Stimulated activated memory B cell treated with anti-CD40 and anti-IgM and Interleukin-4, amounts not matched to agents 10 μg/mL and 1 μg/mL and 100 μg/mL, for 72 hours (primary cell): ENCODE measurements at regions not wholly inside any gene's neighbourhood (a gene's known extent, or its start where the extent isn't known, plus 50 kb on each side); places are given as distances from the start of the nearest gene placed in this dataset.

Experiments
- ATAC-seq: fragments of 150-1000 bp; cut with Tn5 transposase; 2 replicates; pipeline ENCODE4 v1.10.0; 2021
- H3K27ac Mint-ChIP-seq: one replicate; pipeline ENCODE4 v1.8.0; 2022; ENCODE audit warnings: mild to moderate bottlenecking, mixed read lengths
- H3K27me3 Mint-ChIP-seq: one replicate; pipeline ENCODE4 v1.8.0; 2022; ENCODE audit warnings: mixed read lengths
- H3K36me3 Mint-ChIP-seq: one replicate; pipeline ENCODE4 v1.8.0; 2022; ENCODE audit warnings: mixed read lengths
- H3K4me1 Mint-ChIP-seq: one replicate; pipeline ENCODE4 v1.8.0; 2022; ENCODE audit warnings: mixed read lengths
- H3K4me3 Mint-ChIP-seq: one replicate; pipeline ENCODE4 v1.8.0; 2022; ENCODE audit warnings: mild to moderate bottlenecking, moderate library complexity, mixed read lengths
- H3K9me3 Mint-ChIP-seq: one replicate; pipeline ENCODE4 v1.8.0; 2022; ENCODE audit warnings: mixed read lengths

DNA sequence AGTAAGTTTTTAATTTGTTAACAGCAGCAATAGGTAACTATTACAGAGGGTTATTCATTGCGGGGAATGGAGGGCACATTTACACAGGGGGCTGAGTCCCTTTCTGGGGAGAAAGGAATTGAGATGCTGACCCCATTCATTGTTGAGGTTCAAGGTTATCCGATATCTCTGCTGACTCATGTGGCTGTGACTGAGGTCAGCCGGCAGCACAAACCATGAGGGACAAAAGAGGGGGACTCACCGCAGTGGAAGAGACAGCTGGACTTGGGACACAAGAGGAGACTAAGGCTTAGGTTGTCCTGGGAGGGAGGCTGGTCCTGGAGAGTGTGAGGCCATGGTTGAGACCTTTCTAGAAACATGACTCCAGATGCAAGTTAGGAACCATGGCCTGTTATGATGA, 119.1 kb upstream of the XYLT1 start:
- Mint-ChIP-seq H3K27me3 (peaks cover 15% of the 10 kb centered on the region), H3K36me3 (peaks cover 5% of the 10 kb centered on the region), H3K4me3 (no peak overlapping the region), H3K4me1 (no peaks in the 10 kb centered on the region), H3K9me3 (peaks cover 10% of the 10 kb centered on the region), H3K27ac (no peak overlapping the region)
- no peak for ATAC-seq

DNA sequence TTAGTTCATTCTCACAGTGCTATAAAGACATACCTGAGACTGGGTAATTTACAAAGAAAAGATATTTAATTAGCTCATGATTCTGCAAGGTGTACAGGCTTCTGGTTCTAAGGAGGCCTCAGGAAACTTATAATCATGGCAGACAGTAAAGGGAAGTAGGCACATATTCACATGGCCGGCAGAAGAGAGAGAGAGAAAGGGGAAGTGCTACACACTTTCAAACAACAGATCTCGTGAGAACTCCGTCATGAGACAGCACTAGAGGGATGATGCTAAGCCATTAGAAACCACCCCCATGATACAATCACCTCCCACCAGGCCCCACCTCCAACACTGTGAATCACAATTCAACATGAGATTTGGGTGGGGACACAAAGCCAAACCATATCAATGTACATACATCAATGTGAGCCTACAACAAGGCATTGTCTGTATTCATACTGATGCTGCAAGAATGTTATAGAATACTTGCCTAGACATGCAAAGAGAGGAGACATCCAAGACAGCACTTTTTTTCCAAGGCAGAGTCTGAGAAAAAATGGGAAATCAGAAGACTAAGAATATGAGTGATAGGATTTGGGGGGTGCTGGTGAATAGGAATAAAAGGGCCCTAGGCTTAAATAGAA, 114.8 kb upstream of the XYLT1 start:
- H3K4me1 Mint-ChIP-seq: no peaks in the 10 kb centered on the region
- H3K4me3 Mint-ChIP-seq: no peak overlapping the region
- no peak overlapping the region for H3K27ac Mint-ChIP-seq
- H3K9me3 Mint-ChIP-seq: peaks cover 18% of the 10 kb centered on the region
- ATAC-seq: no peak
- peaks cover 5% of the 10 kb centered on the region for H3K36me3 Mint-ChIP-seq
- H3K27me3 Mint-ChIP-seq: peaks cover 20% of the 10 kb centered on the region

DNA sequence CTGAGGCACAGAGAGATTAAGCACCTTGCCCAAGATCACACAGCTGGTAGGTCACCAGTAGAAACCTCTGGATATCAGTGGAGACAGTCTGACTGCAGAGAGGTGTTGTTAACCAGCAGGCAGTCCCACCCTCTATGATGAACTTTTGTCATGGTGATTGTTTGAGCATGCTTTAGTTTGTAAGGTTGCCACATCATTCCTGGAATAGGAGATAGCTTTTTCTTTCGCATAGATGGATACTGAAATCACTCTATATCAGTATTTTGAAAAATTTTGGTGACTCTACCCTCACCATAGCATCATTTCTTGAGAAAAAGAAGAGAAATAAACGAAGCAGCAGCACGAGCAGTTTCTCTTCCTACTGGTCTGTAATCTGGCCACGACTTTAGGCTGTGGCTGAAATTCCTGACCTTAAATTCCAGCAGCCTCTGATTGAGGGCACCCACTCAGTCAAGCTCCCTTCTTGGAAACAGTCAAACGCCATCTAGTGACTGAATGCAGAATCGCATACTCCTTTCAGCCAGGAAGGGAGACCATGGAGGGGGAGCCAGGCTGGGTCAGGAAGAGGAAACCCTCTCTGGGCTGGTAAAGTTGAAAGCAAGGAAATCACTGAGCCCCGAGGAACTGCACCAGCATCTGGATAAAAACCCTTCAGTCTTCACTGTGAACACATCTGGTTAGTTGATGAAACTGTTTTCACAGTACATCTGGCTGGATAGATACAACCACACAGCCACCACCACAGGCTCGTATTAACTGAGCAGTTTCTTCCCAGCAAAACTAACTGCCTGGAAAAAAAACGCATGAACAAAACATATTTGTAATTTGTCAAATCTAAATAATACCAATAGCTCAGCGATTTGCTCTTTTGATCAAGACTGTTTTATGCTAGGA, 108.5 kb upstream of the XYLT1 start:
- peak overlapping the region; percentile 30 for H3K27ac Mint-ChIP-seq
- peak; percentile 67 for ATAC-seq
- H3K4me3 Mint-ChIP-seq: no peak overlapping the region
- peaks cover 7% of the 10 kb centered on the region for H3K9me3 Mint-ChIP-seq
- H3K36me3 Mint-ChIP-seq: no peaks in the 10 kb centered on the region
- peaks cover 6% of the 10 kb centered on the region for H3K4me1 Mint-ChIP-seq
- H3K27me3 Mint-ChIP-seq: peaks cover 8% of the 10 kb centered on the region

DNA sequence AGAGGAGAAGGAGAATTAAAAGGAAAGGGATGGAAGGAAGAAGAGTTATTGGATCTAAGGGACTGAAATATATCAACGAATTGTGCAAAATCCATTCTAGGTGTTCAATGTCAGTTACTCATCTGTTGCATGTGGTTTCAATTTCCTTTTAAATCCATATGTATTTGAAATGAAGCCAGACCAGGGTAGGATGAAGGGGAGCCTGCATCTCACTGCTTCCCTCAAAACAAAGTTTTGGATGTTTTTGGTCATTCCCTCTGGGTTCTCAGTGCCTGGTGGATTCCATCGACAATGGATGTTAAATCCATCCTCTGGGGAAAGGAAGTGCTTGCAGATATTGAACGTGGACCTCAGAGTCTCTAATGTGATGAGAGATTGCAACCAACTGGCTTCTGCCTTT, 103.5 kb upstream of the XYLT1 start:
- H3K27ac Mint-ChIP-seq: no peak overlapping the region
- H3K36me3 Mint-ChIP-seq: no peaks in the 10 kb centered on the region

DNA sequence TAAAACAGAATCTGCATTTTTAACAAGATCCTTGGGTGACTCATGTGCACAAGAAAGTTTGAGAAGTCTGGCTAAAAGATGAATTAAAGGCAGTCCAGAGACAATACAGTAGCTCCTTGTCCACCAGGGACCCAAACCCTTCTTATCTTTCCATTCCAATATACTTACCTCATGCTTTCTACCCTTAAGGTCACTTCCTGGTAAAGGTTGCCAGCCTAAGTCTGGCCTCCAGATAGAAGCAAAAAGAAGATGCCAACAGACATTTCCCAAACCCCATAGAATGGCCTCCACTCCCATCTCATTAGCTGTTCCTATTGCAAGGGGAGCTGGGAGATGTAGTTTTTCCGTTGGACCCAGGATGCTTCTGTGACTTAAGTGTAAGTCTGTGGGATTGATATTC, 101.4 kb upstream of the XYLT1 start:
- Mint-ChIP-seq H3K36me3 (no peaks in the 10 kb centered on the region), H3K9me3 (no peaks in the 10 kb centered on the region), H3K4me1 (no peaks in the 10 kb centered on the region), H3K27me3 (no peaks in the 10 kb centered on the region), H3K27ac (no peak overlapping the region), H3K4me3 (no peak overlapping the region)
- ATAC-seq: no peak

More for the DNA sequence above, 103.5 kb upstream of the XYLT1 start:
- H3K4me3 Mint-ChIP-seq: no peak overlapping the region
- H3K27me3 Mint-ChIP-seq: no peaks in the 10 kb centered on the region
- H3K4me1 Mint-ChIP-seq: peaks cover 2% of the 10 kb centered on the region
- no peak for ATAC-seq
- no peaks in the 10 kb centered on the region for H3K9me3 Mint-ChIP-seq

DNA sequence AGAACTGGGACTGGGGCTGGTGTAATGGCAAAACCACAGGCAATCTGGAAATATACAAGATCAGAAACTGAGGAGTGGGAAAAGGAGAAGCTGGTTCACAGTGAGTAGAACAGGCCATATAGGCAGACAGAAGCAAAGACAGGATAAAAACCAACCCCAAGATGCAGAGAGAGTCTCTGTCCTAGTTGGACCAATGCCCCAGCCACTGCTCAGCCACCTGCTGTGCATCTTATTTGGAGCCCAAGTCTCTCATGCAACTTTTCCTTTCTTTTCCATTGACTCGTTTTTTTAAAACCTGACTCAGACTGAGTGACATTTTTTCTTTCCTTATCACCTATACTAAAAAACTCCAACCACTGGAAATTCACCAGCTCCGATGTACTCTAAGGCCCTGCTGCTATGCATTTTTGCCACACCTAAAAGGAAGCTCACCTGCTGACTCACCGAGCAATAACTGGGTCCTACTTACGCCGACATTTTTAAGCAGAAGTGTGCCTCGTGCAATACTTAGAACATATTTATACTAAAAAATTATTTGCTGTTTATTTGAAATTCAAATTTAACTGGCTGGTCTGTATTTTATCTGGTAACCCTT, 100.8 kb upstream of the XYLT1 start:
- Mint-ChIP-seq H3K4me3 (no peak overlapping the region), H3K27ac (no peak overlapping the region), H3K9me3 (no peaks in the 10 kb centered on the region), H3K36me3 (no peaks in the 10 kb centered on the region), H3K27me3 (peaks cover 3% of the 10 kb centered on the region), H3K4me1 (no peaks in the 10 kb centered on the region)
- ATAC-seq: no peak

DNA sequence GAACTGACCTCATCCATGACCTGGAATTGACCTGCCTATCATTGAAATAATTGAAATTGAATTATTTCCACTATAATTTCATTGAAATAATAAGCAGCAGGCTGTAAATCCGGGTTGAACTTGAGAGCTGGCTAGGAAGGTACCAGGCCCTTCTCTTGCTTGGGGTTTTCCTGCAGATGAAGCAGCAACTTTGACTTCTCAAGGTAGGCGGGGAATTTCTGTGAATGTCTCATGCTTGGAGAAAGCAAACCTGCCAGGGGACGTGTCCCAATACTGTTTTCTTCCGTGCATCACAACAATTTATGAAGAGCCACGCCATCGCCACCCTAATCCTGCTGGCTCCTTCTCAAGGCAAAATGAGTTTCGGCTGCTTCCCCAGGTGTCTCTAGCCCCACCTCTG, 97.5 kb upstream of the XYLT1 start:
- H3K4me3 Mint-ChIP-seq: no peak overlapping the region
- H3K4me1 Mint-ChIP-seq: no peaks in the 10 kb centered on the region
- H3K27me3 Mint-ChIP-seq: peaks cover 20% of the 10 kb centered on the region
- H3K36me3 Mint-ChIP-seq: no peaks in the 10 kb centered on the region
- no peak for ATAC-seq
- no peaks in the 10 kb centered on the region for H3K9me3 Mint-ChIP-seq
- H3K27ac Mint-ChIP-seq: no peak overlapping the region

DNA sequence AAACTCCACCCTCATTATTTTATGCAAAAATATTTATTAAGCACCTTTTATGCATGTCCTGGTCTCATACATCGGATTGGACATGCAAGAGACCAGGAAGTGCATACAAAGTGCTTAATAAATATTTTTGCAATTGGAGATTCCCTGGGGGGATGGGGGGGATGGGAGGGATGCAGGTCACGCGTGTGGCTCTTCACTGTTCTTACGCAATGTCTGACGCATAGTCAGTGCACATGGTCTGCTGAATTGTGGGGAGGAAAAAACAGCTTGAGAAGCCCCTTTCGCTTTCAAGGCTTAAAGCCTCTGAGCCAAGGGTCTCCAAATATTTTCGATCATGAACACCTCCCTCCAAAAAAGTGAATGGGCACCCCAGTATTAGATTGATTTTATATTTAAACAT, 96.7 kb upstream of the XYLT1 start:
- no peak for ATAC-seq
- peaks cover 28% of the 10 kb centered on the region for H3K27me3 Mint-ChIP-seq
- H3K9me3 Mint-ChIP-seq: no peaks in the 10 kb centered on the region
- no peak overlapping the region for H3K4me3 Mint-ChIP-seq
- no peak overlapping the region for H3K27ac Mint-ChIP-seq
- no peaks in the 10 kb centered on the region for H3K36me3 Mint-ChIP-seq
- H3K4me1 Mint-ChIP-seq: no peaks in the 10 kb centered on the region

DNA sequence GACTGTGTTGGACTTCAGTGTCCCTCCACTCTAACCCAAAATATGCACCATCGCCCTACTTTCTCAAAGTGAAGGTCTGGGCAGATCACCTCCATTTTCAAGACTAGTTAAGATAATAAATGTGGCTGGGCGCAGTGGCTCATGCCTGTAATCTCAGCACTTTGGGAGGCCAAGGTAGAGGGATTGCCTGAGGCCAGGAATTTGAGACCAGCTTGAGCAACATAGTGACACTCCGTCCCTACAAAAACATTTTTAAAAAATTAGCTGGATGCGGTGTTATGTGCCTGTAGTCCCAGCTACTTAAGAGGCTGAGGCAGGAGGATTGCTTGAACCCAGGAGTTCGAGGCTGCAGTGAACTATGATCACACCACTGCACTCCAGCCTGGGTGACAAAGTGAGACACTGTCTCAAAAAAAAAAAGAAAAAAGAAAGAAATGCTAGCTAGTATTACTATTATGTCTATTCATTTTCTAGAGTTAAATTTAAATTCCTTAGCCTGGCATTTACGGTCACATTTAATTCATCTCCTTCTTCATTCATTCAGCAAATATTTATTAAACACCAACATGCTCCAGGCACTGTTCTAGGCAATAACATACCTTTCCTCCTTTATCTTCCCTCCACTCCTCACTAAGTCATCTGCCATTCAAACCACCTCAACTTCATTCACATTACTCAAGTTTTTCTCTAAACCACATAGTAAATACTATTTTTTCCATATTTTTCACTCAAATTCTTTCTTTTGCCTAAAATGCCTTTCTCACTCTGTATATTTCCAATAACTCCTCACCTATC, 96.1 kb upstream of the XYLT1 start:
- H3K27me3 Mint-ChIP-seq: peaks cover 33% of the 10 kb centered on the region
- no peak overlapping the region for H3K4me3 Mint-ChIP-seq
- H3K4me1 Mint-ChIP-seq: no peaks in the 10 kb centered on the region
- no peaks in the 10 kb centered on the region for H3K36me3 Mint-ChIP-seq
- ATAC-seq: no peak
- H3K9me3 Mint-ChIP-seq: no peaks in the 10 kb centered on the region
- H3K27ac Mint-ChIP-seq: no peak overlapping the region

DNA sequence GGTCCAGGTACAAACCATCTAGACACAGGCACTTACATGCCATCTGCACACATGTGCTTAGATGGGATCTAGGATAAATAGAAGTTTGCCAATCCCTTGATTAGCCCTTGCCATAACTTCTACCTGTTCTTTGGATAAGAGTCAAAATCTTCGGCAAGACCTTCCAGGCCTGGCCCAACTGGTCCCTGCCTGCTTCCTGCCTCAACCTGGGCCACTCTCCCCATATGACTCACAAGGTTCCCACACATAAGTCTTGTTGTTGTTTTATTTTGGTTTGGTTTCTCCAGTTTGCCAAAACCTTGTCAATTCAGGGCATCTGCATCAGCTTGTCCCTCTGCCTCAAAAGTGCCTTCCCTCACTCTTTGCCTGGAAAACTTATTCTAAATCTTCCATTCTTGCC, 95.3 kb upstream of the XYLT1 start:
- no peaks in the 10 kb centered on the region for H3K36me3 Mint-ChIP-seq
- peaks cover 41% of the 10 kb centered on the region for H3K27me3 Mint-ChIP-seq
- ATAC-seq: no peak
- H3K9me3 Mint-ChIP-seq: no peaks in the 10 kb centered on the region
- H3K4me1 Mint-ChIP-seq: no peaks in the 10 kb centered on the region
- no peak overlapping the region for H3K4me3 Mint-ChIP-seq
- no peak overlapping the region for H3K27ac Mint-ChIP-seq

DNA sequence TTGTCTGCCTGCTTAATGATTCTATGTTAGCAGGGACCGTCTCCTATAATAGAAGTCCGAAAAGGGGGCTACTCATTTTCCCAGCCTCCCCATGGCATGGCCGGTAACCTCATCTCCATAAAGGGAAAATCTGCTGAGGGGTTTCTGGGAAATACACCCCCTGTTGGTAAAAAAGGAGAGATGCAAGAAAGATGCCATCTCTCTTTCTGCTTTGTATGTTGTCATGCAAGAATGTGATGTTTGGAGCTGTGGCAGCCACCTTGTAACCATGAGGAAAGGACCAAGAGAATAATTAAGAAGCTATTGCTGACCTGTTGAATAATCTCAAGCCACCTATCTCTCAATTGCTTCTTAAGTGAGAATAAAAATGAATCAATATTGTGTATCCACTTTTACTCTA, 94.8 kb upstream of the XYLT1 start:
- H3K9me3 Mint-ChIP-seq: no peaks in the 10 kb centered on the region
- no peak for ATAC-seq
- H3K27ac Mint-ChIP-seq: no peak overlapping the region
- peaks cover 43% of the 10 kb centered on the region for H3K27me3 Mint-ChIP-seq
- H3K36me3 Mint-ChIP-seq: no peaks in the 10 kb centered on the region
- H3K4me3 Mint-ChIP-seq: no peak overlapping the region
- no peaks in the 10 kb centered on the region for H3K4me1 Mint-ChIP-seq

DNA sequence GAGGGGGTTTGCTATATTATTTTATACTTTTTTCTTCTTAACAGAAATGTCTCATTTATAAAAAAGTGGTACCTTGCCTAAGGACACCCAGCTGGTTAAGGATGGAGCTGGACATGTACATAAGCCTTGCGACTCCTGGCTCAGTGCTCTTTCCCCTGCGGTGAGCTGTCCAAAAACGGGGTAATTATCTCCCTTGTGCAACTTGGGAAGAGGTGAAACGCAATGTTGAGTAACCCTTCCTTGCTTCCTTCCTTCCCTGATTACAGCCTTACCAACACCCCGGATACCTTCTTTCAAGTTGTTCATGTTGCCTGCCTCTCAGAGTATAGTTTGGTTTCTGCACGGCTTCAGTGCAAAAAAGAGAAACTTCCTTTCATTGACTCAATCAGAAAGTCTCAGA, 94.1 kb upstream of the XYLT1 start:
- peaks cover 51% of the 10 kb centered on the region for H3K27me3 Mint-ChIP-seq
- H3K27ac Mint-ChIP-seq: no peak overlapping the region
- H3K4me3 Mint-ChIP-seq: no peak overlapping the region
- no peaks in the 10 kb centered on the region for H3K36me3 Mint-ChIP-seq
- no peaks in the 10 kb centered on the region for H3K4me1 Mint-ChIP-seq
- H3K9me3 Mint-ChIP-seq: no peaks in the 10 kb centered on the region
- ATAC-seq: no peak

DNA sequence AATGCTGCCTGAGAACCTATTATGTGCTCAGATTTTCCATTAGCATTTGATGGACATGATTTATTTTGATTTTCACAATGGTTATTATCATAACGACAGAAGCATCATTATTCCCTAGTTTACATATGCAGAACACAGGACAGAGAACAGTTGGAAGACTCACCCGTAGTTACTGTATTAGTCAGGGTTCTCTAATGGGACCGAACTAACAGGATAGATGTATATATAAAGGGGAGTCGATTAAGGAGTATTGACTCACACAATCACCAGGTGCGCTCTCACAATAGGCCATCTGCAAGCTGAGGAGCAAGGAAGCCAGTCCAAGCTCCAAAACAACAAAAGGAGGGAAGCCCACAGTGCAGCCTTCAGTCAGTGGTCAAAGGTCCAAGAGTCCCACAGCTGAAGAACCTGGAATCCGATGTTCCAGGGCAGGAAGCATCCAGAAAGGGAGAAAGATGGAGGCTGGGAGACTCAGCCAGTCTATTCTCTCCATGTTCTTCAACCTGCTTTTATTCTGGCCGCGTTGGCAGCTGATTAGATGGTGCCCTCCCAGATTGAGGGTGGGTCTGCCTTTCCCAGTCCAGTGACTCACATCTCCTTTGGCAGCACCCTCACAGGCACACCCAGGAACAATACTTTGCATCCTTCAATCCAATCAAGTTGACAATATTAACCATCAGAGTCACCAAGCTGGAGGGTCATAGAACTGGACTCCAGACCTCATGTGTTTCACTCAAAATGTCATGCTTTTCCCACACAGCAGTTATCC, 92.7 kb upstream of the XYLT1 start:
- H3K9me3 Mint-ChIP-seq: no peaks in the 10 kb centered on the region
- H3K27me3 Mint-ChIP-seq: peaks cover 58% of the 10 kb centered on the region
- no peaks in the 10 kb centered on the region for H3K36me3 Mint-ChIP-seq
- no peak overlapping the region for H3K27ac Mint-ChIP-seq
- ATAC-seq: no peak
- H3K4me3 Mint-ChIP-seq: no peak overlapping the region
- no peaks in the 10 kb centered on the region for H3K4me1 Mint-ChIP-seq

DNA sequence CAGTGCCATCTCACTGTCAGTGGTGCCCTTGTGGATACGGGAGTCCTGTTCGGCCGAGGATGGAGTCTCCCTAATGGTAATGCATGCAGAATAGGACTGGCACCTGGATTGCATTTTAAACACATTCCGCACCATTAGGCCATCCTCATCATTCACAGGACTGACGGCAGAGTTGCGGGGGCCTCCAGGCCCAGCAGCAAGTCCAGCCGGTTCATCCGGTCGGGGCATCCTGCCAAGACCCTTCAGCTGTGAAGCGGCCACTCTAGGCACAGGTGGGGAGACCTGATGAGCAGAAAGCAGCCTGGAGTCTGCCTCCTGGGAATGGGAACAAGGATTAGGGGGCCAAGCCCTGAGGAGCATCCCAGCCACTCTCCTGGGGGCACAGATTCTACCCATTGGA, 90.3 kb upstream of the XYLT1 start:
- Mint-ChIP-seq H3K4me3 (no peak overlapping the region), H3K27me3 (peaks cover 52% of the 10 kb centered on the region), H3K4me1 (no peaks in the 10 kb centered on the region), H3K36me3 (no peaks in the 10 kb centered on the region), H3K27ac (no peak overlapping the region), H3K9me3 (no peaks in the 10 kb centered on the region)
- no peak for ATAC-seq

DNA sequence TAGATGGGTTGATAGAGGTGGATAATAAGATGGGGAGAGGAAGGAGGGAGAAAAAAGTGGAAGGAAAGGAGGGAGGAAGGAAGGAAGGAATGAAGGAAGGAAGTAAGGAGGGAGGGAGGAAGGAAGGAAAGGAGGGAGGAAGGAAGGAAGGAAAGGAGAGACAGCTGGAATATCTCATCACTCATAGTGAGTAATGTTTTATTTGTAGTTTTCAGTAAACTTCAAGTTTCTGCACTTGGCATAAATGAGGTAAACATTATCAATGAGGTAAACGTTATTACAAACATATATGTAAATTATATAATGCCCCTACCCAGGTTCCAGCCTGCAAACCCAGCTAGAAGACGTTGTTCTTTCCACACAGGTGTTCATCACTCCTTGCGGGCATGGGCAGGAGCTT, 89.8 kb upstream of the XYLT1 start:
- no peak overlapping the region for H3K4me3 Mint-ChIP-seq
- no peaks in the 10 kb centered on the region for H3K36me3 Mint-ChIP-seq
- H3K4me1 Mint-ChIP-seq: no peaks in the 10 kb centered on the region
- no peak for ATAC-seq
- peaks cover 50% of the 10 kb centered on the region for H3K27me3 Mint-ChIP-seq
- H3K9me3 Mint-ChIP-seq: no peaks in the 10 kb centered on the region
- H3K27ac Mint-ChIP-seq: no peak overlapping the region
